PFSK-1 (cell line): ENCODE measurements at regions not wholly inside any gene's neighbourhood (a gene's known extent, or its start where the extent isn't known, plus 50 kb on each side); places are given as distances from the start of the nearest gene placed in this dataset.

Experiments
- FOXP2 ChIP-seq: optimal IDR thresholded peaks from 2 replicates; pipeline ENCODE3; 2011; ENCODE audit warnings: borderline replicate concordance, control low read depth, inconsistent platforms; ENCODE audit not compliant: insufficient read depth; ENCODE audit errors: extremely low read length, extremely low read depth
- POLR2AphosphoS5 ChIP-seq: IDR thresholded peaks from 2 replicates; pipeline ENCODE4 v1.6.1; 2012; ENCODE audit warnings: low read depth, mild to moderate bottlenecking, control low read depth, low read length, moderate library complexity
- SIN3A ChIP-seq: IDR thresholded peaks from 2 replicates; pipeline ENCODE4 v1.6.1; 2012; ENCODE audit warnings: mild to moderate bottlenecking, low read length, moderate library complexity, borderline replicate concordance; ENCODE audit not compliant: insufficient read depth
- TAF1 ChIP-seq: IDR thresholded peaks from 2 replicates; pipeline ENCODE4 v1.6.1; 2012; ENCODE audit warnings: low read length, control low read depth, borderline replicate concordance; ENCODE audit not compliant: insufficient read depth
- TF ChIP-seq, protein P1 (sequence below), 2 experiments: IDR thresholded peaks; 2 replicates each; pipeline versions ENCODE4 v1.6.1 to v1.8.0; 2011 to 2012; ENCODE audit warnings: low read depth in 2 of 2, low read length in 2 of 2, control low read depth in 1 of 2, inconsistent platforms in 1 of 2, mild to moderate bottlenecking in 1 of 2, moderate library complexity in 1 of 2; ENCODE audit not compliant: insufficient read depth in 1 of 2

DNA sequence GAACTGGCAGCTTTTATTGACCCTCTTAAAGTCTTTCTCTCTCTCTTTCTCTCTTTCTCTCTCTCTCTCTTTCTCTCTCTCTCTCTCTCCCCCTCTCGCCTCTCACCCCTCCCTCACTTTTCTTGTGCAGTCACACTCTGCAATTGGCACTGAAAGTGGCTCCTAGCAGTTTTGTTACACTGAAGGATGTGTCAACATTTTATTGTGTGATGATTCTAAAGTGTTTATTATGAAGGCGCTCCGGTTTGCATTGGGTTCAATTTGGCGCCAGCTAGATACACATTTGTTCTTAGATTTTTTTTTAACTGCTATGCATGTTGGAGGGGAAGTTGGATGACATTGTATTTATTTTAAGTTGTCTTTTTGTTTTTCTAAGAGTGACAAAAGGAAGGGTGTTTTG lies 64.0 kb upstream of the CHRM3 start:
- TF ChIP-seq, protein P1, sequence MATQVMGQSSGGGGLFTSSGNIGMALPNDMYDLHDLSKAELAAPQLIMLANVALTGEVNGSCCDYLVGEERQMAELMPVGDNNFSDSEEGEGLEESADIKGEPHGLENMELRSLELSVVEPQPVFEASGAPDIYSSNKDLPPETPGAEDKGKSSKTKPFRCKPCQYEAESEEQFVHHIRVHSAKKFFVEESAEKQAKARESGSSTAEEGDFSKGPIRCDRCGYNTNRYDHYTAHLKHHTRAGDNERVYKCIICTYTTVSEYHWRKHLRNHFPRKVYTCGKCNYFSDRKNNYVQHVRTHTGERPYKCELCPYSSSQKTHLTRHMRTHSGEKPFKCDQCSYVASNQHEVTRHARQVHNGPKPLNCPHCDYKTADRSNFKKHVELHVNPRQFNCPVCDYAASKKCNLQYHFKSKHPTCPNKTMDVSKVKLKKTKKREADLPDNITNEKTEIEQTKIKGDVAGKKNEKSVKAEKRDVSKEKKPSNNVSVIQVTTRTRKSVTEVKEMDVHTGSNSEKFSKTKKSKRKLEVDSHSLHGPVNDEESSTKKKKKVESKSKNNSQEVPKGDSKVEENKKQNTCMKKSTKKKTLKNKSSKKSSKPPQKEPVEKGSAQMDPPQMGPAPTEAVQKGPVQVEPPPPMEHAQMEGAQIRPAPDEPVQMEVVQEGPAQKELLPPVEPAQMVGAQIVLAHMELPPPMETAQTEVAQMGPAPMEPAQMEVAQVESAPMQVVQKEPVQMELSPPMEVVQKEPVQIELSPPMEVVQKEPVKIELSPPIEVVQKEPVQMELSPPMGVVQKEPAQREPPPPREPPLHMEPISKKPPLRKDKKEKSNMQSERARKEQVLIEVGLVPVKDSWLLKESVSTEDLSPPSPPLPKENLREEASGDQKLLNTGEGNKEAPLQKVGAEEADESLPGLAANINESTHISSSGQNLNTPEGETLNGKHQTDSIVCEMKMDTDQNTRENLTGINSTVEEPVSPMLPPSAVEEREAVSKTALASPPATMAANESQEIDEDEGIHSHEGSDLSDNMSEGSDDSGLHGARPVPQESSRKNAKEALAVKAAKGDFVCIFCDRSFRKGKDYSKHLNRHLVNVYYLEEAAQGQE (IDR thresholded peaks at IDR 0.05; ENCODE audit: insufficient read depth in 1 of 2, low read depth in 2 of 2, low read length in 2 of 2), result no peak
- TF ChIP-seq POLR2AphosphoS5 (no peak), FOXP2 (no peak), SIN3A (no peak)

DNA sequence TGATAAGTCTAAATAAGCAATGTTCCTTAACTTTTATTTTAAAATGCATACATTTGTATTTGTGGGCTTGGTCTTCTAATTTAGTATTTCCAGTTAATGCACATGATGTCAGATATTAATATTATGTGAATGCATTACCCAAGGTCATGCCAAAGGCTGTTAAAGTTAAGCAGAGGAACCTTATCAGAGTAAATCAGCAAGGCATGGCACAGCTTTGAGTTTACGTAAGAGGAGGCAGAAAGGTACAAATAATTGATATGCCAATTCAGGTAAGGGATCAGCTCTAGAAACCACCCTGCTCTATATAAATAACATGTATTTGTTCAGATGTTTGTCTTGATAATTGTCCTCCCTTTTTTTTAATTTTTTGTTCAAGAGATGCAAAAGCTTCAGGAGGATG lies 64.5 kb upstream of the CHRM3 start:
- TF ChIP-seq TAF1 (no peak), SIN3A (no peak), POLR2AphosphoS5 (no peak), FOXP2 (no peak)
- TF ChIP-seq, protein P1 (IDR thresholded peaks at IDR 0.05; ENCODE audit: insufficient read depth in 1 of 2, low read depth in 2 of 2, low read length in 2 of 2), result no peak

DNA sequence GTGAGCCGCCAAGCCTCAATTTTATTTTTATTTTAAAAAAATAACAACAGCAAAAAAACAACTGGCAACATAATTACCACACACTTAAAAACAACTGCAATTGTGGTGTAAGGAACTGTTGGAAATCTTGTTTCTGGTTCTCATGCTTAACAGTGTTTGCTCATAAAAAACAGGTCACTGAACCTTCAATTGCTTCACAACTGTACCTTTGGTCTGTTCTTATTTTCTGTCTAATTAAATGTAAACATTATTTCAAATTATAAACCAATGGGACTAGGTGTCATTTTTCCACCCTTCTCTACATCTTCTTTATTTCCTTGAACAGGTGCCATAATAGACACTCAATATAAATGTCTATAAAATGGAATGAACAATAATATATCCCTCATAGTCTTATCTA lies 68.4 kb upstream of the CHRM3 start:
- TF ChIP-seq TAF1 (no peak), SIN3A (no peak), FOXP2 (no peak), POLR2AphosphoS5 (no peak)
- TF ChIP-seq, protein P1 (IDR thresholded peaks at IDR 0.05; ENCODE audit: insufficient read depth in 1 of 2, low read depth in 2 of 2, low read length in 2 of 2), result no peak

DNA sequence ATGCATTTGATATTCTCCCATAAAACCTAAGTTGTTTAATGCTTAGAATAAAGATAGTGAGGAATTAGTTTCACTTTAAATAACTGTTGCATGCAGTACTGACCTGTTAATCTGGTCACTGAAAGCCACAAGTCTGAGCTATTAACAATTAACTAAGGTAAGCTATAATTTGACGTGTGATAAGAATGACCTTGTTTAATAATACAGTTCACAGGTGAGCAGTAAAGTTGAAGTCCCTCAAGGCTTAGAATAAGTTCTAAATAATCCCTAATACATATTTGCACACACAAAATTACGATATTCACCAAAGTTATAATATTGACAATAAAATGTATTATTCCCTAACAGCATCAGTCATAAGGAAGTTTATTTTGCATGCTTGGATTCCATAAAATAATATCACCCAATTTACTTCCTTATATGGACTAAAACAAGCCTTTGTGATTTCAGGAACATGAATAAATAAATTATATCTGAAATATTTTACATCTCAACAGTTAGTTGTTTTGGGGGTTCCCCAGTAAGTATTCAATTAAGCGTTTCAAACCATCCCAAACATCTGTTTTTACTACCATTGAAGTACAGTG lies 70.6 kb upstream of the CHRM3 start:
- no peak for TF ChIP-seq SIN3A

DNA sequence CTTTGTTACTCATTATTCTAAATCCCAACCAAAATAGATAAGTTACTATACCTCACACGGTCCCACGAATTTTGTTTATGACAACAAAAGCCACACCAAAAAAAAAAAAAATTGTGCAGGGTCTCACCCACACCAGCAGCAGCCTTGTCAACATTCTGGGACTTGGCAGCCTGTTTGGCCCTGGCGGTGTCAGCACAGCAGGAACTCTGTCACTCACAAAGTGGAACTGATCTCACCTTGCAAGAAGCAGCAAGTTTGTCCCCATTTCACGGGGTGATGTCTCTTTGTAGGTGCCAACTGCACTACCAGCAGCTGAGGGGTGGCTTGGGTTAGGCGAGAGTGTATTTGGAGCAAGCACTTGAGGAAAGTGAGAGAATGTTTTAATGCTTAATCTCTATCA lies 75.0 kb upstream of the CHRM3 start:
- TF ChIP-seq SIN3A, result no peak
- TF ChIP-seq, protein P1 (IDR thresholded peaks at IDR 0.05; ENCODE audit: insufficient read depth in 1 of 2, low read depth in 2 of 2, low read length in 2 of 2), result no peak
- no peak for TF ChIP-seq FOXP2
- no peak for TF ChIP-seq POLR2AphosphoS5
- TF ChIP-seq TAF1, result no peak
